ENCODE measurements at regions not wholly inside any gene's neighbourhood (a gene's known extent, or its start where the extent isn't known, plus 50 kb on each side); places are given as distances from the start of the nearest gene placed in this dataset.

DNA sequence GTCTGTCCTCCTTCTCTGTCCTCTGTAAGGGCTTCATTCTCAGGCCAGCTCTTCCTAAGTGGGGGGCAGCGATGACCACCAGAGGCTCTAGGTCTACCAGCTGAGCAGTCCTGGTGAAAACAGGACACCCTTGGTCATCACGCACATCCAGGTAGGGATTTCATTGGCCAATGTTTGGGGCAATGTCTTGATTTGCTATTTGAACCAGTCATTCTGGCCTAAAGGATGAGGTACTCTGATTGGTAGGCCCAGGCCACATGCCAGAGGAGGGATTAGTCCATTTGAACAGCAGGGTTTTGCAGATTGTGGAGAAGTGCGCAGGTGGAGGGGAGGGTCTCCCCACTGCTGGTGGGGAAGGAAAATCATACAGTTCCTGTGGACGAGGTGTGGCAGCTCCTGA is 57.3 kb downstream of the PLXNA1 start:
- CTCF ChIA-PET: no interaction called here
- Mint-ChIP-seq H3K4me3 (ENCODE audit: unreplicated experiment) (no peak overlapping the region), H3K27me3 (ENCODE audit: insufficient read depth, unreplicated experiment) (no peaks in the 10 kb centered on the region), H3K27ac (ENCODE audit: unreplicated experiment) (no peak overlapping the region), H3K9me3 (ENCODE audit: unreplicated experiment) (no peaks in the 10 kb centered on the region), H3K4me1 (ENCODE audit: low read depth, unreplicated experiment) (peaks cover 7% of the 10 kb centered on the region), H3K36me3 (ENCODE audit: insufficient read depth, unreplicated experiment) (peaks cover 41% of the 10 kb centered on the region)
- TF ChIP-seq, protein P1, sequence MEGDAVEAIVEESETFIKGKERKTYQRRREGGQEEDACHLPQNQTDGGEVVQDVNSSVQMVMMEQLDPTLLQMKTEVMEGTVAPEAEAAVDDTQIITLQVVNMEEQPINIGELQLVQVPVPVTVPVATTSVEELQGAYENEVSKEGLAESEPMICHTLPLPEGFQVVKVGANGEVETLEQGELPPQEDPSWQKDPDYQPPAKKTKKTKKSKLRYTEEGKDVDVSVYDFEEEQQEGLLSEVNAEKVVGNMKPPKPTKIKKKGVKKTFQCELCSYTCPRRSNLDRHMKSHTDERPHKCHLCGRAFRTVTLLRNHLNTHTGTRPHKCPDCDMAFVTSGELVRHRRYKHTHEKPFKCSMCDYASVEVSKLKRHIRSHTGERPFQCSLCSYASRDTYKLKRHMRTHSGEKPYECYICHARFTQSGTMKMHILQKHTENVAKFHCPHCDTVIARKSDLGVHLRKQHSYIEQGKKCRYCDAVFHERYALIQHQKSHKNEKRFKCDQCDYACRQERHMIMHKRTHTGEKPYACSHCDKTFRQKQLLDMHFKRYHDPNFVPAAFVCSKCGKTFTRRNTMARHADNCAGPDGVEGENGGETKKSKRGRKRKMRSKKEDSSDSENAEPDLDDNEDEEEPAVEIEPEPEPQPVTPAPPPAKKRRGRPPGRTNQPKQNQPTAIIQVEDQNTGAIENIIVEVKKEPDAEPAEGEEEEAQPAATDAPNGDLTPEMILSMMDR (IDR thresholded peaks at IDR 0.05; ENCODE audit: insufficient read depth in 1 of 2, low read depth in 1 of 2, low read length in 1 of 2, severe bottlenecking in 1 of 2, unreplicated experiment in 1 of 2): no peak
- no peak for DNase-seq
- Histone ChIP-seq H3K4me1 (no peaks in the 10 kb centered on the region), H3K9me3 (no peaks in the 10 kb centered on the region), H3K4me3 (ENCODE audit: low read depth, low read length) (no peak overlapping the region), H3K36me3 (ENCODE audit: control insufficient read depth, insufficient read depth, low read length) (no peaks in the 10 kb centered on the region), H3K27me3 (replicated peaks; ENCODE audit: control insufficient read depth, insufficient read depth, low read length) (no peaks in the 10 kb centered on the region)
- intact Hi-C loops (cut with micrococcal nuclease; ENCODE audit: unreplicated experiment): no loop called here
- no TSS peak for BruUV-seq (replicated peaks)
- POLR2A ChIA-PET: no interaction called here

DNA sequence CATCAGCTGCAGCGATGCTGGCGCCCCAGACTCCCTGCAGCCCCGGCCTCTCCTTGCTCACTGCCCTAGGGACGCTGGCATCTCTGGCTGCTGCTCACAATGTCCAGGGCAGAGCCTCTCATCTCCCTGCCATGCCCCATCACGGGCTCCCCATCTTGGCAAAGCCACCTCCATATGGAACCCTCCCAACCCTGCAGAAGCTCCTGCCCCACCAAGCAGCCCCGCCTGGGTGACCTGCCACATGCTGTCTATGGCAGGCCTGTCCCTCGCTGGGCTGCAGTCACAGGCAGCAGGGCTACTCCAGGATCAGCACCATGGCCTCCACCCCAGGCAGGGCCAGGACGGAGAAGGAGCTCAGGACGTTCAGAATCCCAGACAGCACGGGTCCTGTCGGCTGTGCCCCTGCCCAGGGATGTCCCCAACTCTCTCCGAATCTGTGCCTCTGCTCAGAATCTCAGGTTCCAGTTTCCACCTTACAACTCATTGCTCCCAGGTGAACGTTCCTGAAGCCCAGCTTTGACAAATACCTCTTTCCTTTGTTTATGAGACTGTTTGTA is 58.4 kb downstream of the PLXNA1 start:
- H3K4me3 Mint-ChIP-seq (ENCODE audit: unreplicated experiment): no peak overlapping the region
- intact Hi-C loops (cut with micrococcal nuclease; ENCODE audit: unreplicated experiment): no loop called here
- no peak overlapping the region for H3K4me3 ChIP-seq (ENCODE audit: low read depth, low read length)
- no peak for DNase-seq
- no peak overlapping the region for H3K27ac Mint-ChIP-seq (ENCODE audit: unreplicated experiment)
- no peaks in the 10 kb centered on the region for H3K9me3 ChIP-seq
- no peaks in the 10 kb centered on the region for H3K9me3 Mint-ChIP-seq (ENCODE audit: unreplicated experiment)
- no peaks in the 10 kb centered on the region for H3K36me3 ChIP-seq (ENCODE audit: control insufficient read depth, insufficient read depth, low read length)
- BruUV-seq (replicated peaks): no TSS peak
- peaks cover 7% of the 10 kb centered on the region for H3K4me1 Mint-ChIP-seq (ENCODE audit: low read depth, unreplicated experiment)
- no peaks in the 10 kb centered on the region for H3K4me1 ChIP-seq
- peaks cover 39% of the 10 kb centered on the region for H3K36me3 Mint-ChIP-seq (ENCODE audit: insufficient read depth, unreplicated experiment)
- TF ChIP-seq, protein P1 (IDR thresholded peaks at IDR 0.05; ENCODE audit: insufficient read depth in 1 of 2, low read depth in 1 of 2, low read length in 1 of 2, severe bottlenecking in 1 of 2, unreplicated experiment in 1 of 2): no peak
- CTCF ChIA-PET: no interaction called here
- H3K27me3 Mint-ChIP-seq (ENCODE audit: insufficient read depth, unreplicated experiment): no peaks in the 10 kb centered on the region
- H3K27me3 ChIP-seq (replicated peaks; ENCODE audit: control insufficient read depth, insufficient read depth, low read length): no peaks in the 10 kb centered on the region
- POLR2A ChIA-PET: no interaction called here

DNA sequence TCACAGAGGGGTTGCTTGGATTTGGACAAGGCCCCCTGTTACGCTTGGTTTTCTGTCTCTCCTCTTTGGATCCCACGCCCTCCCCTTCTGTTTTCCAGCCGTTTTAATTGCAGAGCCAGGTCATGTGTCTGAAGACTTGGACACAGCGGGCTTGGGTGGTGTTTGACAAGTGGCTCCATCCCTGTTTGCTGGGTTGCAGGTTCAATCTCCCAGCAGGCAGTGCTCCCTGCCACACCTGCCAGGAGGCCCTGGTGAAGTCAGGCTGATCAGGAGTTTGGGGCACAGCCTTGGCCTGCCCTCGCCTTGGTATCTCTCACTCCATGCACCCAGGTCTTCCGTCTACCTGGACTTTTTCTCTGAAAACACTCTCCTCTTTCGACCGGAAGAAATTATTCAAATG is 59.0 kb downstream of the PLXNA1 start:
- intact Hi-C loops (cut with micrococcal nuclease; ENCODE audit: unreplicated experiment): no loop called here
- no peaks in the 10 kb centered on the region for H3K36me3 ChIP-seq (ENCODE audit: control insufficient read depth, insufficient read depth, low read length)
- peaks cover 7% of the 10 kb centered on the region for H3K4me1 Mint-ChIP-seq (ENCODE audit: low read depth, unreplicated experiment)
- no peaks in the 10 kb centered on the region for H3K4me1 ChIP-seq
- no peak overlapping the region for H3K4me3 ChIP-seq (ENCODE audit: low read depth, low read length)
- TF ChIP-seq, protein P1 (IDR thresholded peaks at IDR 0.05; ENCODE audit: insufficient read depth in 1 of 2, low read depth in 1 of 2, low read length in 1 of 2, severe bottlenecking in 1 of 2, unreplicated experiment in 1 of 2): no peak
- no peaks in the 10 kb centered on the region for H3K9me3 Mint-ChIP-seq (ENCODE audit: unreplicated experiment)
- H3K27me3 ChIP-seq (replicated peaks; ENCODE audit: control insufficient read depth, insufficient read depth, low read length): no peaks in the 10 kb centered on the region
- no peaks in the 10 kb centered on the region for H3K27me3 Mint-ChIP-seq (ENCODE audit: insufficient read depth, unreplicated experiment)
- POLR2A ChIA-PET: no interaction called here
- no peak overlapping the region for H3K27ac Mint-ChIP-seq (ENCODE audit: unreplicated experiment)
- DNase-seq: no peak
- CTCF ChIA-PET: no interaction called here
- H3K4me3 Mint-ChIP-seq (ENCODE audit: unreplicated experiment): no peak overlapping the region
- H3K9me3 ChIP-seq: no peaks in the 10 kb centered on the region
- peaks cover 35% of the 10 kb centered on the region for H3K36me3 Mint-ChIP-seq (ENCODE audit: insufficient read depth, unreplicated experiment)
- BruUV-seq (replicated peaks): no TSS peak
